HG02642 (cell line): ENCODE measurements at regions not wholly inside any gene's neighbourhood (a gene's known extent, or its start where the extent isn't known, plus 50 kb on each side); places are given as distances from the start of the nearest gene placed in this dataset.

Experiments used
- ATAC-seq: cut with Tn5 transposase; IDR thresholded peaks from one replicate; pipeline ENCODE4 v1.9.1; 2021; ENCODE audit warnings: mild to moderate bottlenecking; ENCODE audit not compliant: unreplicated experiment, poor library complexity

GRCh38 chr1:23615852-23616251 lies 56.6 kb upstream of the ID3 start:
- ATAC-seq: no peak

- ATAC-seq: no peak
Observed at GRCh38 chr1:23615423-23615822, 56.1 kb upstream of the ID3 start.

- no peak for ATAC-seq
Observed at GRCh38 chr1:23614032-23614660, 54.8 kb upstream of the ID3 start.

- peak; percentile 50 for ATAC-seq
Observed at GRCh38 chr1:23613191-23614031, 54.1 kb upstream of the ID3 start.

GRCh38 chr1:23611601-23612327 lies 52.5 kb upstream of the ID3 start:
- no peak for ATAC-seq

GRCh38 chr1:23610677-23611076 lies 51.4 kb upstream of the ID3 start:
- ATAC-seq: no peak

- ATAC-seq: no peak
Observed at GRCh38 chr1:23609971-23610370, 50.7 kb upstream of the ID3 start.
